NCI-H345 treated with DMSO at 0.1 percent for 48 hours (cell line): ENCODE measurements at regions not wholly inside any gene's neighbourhood (a gene's known extent, or its start where the extent isn't known, plus 50 kb on each side); places are given as distances from the start of the nearest gene placed in this dataset.
"Not testable (repeated sequence)": the region's sequence is repeated elsewhere in the genome, so short reads cannot be mapped to it uniquely, and the experiment has no call there.

Source experiments
- DNase-seq: peaks from one replicate; lab custom pipeline; 2025; ENCODE audit not compliant: unreplicated experiment; lab: John Stamatoyannopoulos, UW

DNA sequence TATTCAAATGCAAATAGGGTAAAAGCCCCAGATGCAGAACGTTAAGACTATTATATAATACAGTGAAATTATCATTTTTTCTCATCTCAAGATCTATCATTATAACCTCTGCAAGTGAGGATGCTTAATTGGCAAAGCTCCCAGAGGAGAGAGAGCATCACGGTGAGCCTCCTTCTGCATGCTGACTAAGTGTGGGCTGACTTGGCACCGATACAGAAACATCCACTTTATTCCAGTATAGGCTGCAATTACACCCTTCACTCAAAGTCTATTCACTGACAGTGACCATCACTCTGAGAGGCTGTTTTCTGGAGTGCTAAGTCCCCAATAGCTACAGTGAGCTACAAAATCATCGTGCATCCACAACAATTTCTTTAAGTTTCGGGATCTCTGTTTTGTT lies 171.1 kb upstream of the NBPF9 start:
- not testable (repeated sequence) for DNase-seq

DNA sequence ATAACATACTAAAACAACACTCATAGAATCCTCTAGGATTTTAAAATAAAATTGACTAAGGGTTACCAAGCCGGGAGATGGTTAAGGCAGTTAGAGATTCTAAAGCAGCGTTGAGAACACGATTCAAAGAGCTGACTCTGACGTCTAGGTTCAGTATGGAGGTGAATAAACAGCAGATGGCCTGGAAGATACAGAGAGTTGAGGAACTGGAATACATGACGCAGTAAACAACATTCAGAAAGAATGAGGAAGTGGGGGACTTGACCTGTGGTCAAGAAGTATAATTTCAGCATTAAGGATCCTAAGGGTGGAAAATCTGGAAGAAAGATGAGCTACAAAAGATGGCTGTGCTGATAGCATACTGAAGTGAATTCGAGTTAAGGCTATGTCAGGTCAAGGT lies 172.5 kb upstream of the NBPF9 start:
- DNase-seq = not testable (repeated sequence)

DNA sequence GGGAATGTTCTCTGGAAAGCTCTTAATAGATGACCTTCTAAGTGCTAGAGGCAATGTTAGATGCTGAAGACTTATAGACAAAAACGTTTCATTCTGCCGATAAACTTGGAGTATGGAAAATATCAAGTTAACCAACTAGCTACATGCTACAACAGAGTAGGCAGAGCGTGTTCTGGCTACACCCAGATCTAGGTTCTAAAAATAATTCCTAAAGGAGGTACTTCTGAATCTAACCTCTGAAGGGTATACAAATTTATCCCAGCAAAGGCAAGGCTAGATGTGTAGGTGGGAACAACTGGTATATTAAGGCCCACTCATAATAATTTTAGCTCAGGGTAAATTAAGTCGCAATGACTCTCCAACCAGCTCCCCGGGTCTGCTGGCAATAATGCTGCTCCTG lies 173.1 kb upstream of the NBPF9 start:
- DNase-seq = not testable (repeated sequence)

DNA sequence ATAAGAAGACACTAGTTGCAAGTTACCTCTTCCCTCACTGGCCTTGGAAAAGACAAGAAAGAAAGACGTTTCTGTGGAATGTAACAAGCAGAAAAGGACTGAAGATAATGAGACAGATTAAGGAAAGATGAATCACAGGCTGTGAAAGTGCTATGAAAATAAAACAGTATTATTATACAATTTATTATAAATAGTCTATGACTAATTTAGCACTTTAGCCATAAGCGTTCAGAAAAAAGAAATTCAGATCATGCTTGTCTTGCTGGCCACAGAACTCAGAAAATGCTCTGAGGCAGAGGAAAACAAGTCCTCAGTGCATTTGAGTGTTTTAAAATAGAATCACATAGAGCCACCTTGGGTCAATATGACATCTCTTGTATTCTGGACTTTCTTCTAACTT lies 174.8 kb upstream of the NBPF9 start:
- not testable (repeated sequence) for DNase-seq

DNA sequence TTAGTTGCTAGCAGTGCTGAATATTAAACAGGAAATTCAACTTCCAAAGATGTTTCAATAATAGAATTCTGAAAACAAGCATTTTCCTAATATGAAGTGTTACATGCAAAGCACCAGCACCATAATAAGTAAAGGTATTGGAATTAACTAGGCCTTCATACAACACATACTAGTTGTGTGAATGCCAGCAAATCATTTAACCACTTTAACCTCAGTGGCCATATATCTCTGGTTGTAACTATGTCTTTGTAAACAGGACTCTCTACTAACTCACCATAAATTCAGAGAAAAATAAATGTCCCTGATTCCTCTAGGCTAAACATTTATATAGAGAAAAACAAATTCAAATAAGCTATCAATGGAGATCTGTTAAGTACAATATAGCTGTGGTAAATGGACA lies 175.7 kb upstream of the NBPF9 start:
- not testable (repeated sequence) for DNase-seq

DNA sequence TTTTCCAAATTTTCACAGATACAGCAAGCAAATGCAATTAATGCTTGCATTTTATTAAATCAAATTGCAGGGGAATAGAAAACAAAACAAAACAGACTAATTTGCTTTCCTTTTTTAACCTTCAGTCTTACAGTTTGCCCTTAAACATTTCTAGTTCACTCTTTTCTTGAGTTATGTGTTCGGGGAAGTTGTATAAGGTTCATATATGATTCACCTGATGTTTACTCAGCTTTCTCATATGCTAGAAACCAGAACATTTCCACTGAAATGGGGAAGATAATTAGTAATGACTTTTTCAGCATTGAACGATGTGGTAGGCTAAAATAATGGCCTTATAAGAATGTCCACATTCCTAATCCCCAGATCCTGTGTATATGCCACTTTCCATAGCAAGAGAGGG lies 176.2 kb upstream of the NBPF9 start:
- not testable (repeated sequence) for DNase-seq

DNA sequence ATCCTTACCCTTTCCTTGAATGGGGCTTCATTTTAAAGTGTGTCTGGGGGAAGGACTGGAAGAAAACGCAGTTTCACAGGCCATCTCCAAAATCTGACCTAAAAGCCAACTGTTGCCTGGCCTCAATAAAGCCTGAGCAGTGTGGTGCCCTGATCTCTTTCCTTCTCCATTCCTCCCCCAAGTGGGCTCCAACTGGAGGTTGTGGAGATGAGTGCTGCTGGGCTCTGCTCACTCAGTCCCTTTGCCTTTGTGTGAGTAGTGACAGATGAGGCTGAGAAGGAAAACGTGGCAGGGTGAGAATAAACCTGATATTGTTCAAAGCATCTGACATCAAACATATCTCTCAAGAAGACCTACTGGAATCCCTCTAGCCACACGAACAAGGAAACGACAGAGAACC lies 181.4 kb upstream of the NBPF9 start:
- DNase-seq = not testable (repeated sequence)

DNA sequence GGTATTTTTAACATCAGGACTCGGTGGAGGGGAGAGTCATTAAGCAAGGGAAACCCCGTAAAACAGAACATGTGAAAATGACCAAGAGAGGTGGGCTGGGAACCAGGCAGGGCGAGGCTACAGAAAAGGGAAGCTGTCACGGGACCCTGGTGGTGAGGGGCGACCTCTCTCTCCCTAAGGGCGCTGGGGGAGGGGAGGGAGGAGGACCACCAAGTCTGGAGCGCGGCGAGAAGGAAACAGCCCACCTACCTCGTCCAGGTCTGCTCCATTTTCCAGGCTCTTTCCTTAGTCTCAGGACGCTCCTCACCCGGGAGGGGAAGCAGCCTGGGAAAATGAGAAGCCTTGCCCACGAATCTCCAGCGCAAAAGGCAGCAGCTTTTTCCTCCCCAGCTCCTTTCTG lies 181.9 kb upstream of the NBPF9 start:
- not testable (repeated sequence) for DNase-seq

DNA sequence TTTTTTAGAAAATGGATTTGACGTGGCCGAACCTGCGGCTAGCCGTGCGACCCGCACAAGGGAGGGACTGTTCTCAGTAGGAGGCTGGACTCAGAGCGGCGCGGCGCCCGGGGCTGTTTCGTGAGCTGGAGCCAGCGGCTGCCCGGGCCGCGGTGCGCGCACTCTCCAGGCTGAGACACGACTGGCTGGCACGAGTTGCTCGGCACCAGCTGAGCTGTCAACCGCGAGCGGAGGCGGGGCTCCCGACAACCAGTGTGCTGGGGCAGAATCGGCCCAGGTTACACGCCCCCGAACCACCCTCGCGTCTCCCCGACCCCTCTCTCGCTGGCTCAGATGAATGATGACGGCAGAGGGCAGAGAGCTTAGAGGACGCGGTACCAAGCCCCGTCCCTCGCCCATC lies 182.3 kb upstream of the NBPF9 start:
- not testable (repeated sequence) for DNase-seq

DNA sequence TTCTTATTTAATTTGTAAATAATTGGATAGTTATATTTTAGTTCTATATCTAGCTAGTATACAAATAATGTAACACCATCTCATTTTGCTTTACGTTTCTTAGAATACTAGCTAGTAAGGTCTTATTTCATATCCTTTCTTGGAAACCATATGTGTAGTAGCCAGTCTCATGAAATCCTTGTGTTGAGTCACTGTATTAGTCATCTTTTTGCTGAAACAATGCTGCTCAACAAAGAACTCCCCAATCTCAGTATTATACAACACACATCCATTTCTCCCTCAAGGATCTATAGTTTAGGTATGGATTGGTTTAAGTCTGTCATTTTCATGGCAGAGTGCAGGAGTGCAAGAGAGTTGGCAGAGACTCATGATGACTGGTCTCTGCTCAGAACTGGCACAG lies 185.2 kb upstream of the NBPF9 start:
- not testable (repeated sequence) for DNase-seq

DNA sequence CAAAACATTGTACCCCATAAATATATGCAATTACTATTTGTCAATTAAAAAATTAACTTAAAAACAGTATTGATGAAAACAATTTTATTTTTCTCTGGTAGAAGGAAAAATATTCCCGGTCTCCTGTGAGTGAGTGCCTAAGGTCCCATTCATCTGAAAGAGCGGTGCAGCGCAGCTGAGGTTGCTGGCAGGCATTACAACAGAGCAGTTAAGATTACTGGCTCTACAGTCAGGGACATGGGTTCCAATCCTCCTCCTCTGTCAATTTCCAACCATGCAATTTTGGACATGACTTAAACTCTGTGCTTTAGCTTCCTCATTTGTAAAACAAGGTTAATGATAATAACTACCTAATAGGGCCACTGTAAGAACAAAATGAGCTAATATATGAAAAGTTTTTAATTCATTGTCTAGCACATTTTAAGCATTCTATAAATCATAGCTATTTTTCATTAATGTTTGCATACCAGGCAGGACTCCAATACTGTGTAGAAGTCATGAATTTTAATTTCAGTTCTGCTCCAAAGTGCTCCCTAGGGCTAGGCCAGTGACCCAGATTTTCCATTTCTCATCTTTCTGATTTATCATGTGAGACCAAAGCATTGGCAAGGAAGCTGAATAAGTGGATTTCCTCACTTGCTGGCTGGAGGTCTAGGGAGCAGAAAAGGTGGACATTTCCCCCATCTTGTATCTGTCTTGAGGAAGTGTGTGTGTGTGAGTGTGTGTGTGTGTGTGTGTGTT lies 174.2 kb upstream of the NBPF19 start:
- not testable (repeated sequence) for DNase-seq

DNA sequence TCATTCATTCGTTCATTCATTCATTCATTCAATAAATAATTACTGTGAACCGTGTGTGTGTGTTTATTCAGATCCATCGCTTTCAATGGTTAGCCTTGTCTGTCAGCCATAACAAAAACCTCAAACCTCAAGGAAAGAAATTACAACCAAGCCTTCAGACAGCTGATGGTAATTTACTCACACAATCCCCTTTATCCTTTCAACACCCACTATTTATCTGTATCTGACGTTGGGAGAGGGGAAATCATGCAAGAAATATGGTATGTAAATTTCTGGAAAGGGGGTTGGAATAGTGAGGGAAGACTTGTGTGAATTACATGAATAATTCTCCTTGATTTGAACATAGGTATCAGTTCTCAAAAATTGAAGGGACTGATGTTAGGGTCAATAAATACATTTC lies 173.6 kb upstream of the NBPF19 start:
- DNase-seq = not testable (repeated sequence)

DNA sequence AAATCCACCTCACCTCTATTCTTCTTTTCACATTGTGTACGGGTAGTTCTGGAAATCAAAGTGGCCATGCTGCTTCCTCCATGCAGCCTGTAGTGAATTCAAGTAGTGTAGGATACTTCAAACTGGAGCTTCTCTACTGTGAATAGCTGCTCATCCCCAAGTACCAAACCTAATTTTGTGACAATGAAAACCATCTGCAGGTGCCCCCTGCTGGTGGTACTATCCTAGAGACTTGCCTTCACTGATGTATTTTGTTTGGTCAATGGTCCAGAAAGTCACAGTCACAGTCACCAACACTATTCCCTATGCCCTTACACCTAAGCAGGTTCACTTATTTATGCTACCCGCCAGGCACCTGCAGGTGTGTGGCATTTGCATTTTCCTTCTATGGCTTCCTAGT lies 170.0 kb upstream of the NBPF19 start:
- DNase-seq = not testable (repeated sequence)

DNA sequence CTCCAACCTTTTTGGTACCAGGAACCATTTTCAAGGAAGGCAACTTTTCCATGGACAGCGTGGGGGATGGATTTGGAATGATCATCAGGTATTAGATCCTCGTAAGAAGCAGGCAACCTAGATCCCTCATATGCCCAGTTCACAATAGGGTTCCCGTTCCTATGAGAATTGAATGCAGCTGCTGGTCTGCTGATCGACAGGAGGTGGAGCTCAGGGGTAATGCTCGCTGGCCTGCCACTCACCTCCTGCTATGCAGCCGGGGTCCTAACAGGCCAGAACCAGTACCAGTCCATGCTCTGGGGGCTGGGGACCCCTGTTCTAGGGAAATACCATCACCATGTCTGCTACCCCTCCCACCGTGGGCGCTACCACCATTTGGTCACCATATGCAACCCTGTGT lies 167.2 kb upstream of the NBPF19 start:
- not testable (repeated sequence) for DNase-seq

DNA sequence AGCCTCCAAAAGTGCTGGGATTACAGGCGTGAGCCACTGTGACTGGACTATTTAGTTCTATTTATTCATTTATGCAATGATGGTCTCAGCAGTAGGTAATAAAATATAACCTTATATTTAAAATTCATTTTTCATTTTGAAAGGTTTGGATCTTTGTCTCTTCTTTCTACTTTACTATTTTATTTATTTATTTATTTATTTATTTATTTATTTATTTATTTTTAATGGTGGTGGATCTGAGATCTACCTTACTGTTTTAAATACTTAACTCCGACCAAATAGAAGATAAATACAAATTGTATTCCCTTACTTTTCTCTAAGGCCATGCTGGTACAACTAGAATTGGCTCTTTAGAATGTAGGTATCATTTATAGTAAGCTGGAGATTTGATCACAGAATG lies 159.9 kb upstream of the NBPF19 start:
- DNase-seq = not testable (repeated sequence)

DNA sequence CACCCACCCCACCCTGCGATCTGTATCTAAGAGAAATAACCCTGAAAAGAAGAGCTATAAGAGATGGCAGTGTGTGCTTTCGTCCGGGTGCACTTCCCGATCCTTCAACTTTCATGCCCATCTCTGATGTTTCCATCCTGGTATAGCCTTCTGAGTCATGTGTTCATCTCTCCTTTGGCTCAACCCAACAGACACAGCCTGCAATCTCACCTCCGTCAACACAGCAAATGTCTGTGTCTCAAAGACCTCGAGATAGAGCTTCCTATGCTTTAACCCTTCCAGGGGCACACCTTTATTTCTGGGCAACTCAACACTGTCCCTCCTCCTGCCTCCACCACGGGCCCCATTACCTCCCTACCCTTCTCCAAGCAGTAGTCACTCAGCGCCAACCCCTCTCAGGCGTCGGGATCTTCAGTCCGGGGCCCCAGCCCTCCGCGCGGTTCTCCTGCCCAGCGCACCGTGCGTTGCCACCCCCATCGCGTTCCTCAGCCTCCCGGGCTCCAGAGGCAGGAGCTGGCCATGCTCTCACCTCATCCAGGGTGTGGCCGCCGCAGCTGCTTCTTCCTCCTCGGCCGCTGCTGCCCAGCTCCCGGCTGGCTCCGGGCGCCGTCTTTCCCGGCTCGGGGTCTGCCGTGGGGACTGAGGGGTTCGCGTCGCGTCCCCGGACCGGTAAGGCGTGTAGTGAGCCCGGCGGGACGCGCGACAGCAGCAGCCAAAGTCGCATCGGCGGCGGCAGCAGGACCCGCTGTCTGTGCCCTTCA lies 153.7 kb upstream of the NBPF19 start:
- not testable (repeated sequence) for DNase-seq

DNA sequence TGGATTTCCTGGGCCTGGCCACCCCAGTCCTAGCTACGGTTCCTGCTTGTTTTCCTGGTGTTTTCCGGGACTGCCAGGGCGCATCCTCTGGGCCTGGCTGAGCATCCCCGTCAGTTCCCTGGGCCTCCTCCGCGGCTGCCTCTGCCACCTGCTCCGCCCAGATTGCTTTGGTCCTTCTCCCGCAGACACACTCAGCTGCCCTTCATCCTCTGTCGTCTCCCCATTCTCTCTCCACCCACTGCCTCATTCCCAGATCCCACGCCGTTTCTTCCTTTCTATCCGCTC lies 153.2 kb upstream of the NBPF19 start:
- not testable (repeated sequence) for DNase-seq

DNA sequence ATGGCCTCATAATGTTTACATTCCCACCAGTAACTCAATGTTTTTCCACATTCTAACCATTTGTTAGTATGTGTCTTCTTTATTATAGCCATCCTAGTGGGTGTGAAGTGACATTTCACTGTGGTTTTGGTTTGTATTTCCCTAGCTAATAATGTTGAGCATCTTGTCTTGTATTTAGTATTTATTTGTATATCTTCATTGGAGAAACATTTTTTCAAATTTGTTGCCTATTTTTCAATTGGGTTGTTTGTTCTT lies 144.8 kb upstream of the NBPF19 start:
- not testable (repeated sequence) for DNase-seq

DNA sequence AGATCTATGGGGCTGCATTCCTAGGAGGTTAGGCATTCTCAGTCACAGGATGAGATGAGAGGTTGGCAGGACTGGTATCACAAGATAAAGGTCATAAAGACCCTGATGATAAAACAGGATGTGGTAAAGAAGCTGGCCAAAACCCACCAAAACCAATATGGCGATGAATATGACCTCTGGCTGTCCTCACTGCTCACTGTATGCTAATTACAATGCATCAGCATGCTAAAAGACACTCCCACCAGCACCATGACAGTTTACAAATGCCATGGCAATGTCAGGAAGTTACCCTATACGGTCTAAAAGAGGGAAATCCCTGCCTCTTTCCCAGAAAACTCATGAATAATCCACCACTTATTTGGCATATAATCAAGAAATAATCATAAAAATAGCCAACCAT lies 138.8 kb upstream of the NBPF19 start:
- DNase-seq = not testable (repeated sequence)

DNA sequence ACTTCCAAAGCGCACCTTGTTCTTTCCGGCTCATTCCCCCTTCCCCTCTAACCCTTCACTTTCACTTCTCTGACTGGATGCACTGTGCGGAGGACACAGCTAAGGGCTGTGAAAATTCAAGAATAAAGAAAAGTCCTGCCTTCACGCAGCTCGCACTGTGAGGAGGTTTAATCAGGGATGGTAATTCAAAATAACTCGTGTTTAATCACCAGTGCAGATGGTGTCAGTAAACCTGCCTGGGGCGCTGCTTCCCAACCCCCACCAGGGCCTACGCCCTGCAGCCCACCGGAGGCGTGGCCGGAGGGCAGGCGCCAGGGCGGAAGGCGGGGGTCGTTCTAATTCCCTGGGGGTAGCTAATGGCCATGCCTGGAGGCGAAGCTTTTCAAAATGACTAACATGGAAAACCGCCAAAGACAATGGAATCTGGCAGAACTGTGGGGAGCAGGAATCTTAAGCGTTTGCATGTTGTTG lies 136.6 kb upstream of the NBPF19 start:
- DNase-seq = not testable (repeated sequence)

DNA sequence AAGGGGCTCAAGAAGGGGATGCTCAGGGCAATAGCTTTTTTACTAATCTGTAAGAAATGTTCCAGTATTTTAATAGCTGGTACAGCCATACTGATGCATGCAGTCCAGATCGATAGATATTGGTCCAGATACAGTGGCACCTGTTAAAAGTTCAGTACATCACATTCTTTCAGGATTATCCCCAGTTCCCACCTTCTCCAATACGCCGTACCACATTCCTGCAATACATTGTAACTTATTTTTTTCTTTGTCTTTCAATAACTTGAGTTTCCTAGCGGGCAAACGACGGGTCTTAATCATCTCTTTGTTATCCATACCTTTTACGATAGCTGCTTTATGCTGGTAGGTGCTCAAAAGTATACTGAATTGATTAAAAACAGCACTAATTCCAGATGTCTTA lies 136.1 kb upstream of the NBPF19 start:
- DNase-seq = not testable (repeated sequence)

DNA sequence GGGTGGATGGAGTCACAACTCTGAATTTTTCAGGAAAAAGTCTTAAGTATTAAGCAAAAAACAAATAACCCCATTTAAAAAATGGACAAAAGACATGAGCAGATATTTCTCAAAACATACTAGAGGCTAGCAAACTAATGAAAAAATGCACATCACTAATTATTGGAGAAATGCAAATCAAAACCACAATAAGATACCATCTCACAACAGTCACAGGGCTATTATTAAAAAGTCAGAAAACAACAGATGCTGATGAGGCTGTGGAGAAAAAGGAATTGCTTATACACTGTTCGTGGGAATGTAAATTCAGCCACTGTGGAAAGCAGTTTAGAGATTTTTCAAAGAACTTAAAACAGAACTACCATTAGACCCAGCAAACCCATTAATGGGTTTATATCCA lies 125.4 kb upstream of the NBPF19 start:
- not testable (repeated sequence) for DNase-seq

DNA sequence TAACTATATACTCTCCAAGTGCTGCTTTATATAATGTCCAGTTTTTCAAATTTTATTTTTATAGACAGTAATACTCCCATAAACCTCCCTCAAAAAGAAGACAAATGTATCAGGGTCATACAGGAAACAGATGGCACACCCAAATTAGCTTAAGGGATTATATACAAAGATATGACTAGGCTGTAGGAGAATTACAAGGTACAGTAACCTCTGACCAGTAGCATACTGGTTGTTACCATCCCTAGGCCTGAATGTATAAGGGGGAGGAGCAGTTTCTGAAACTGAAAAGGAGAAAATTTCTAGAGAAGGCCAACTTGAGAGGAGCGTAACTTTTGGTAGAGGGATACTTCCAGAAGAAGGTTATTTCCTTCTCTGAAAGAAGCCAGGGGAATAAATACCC lies 122.6 kb upstream of the NBPF19 start:
- DNase-seq = not testable (repeated sequence)
